NCI-H69 (cell line): ENCODE measurements at regions not wholly inside any gene's neighbourhood (a gene's known extent, or its start where the extent isn't known, plus 50 kb on each side); places are given as distances from the start of the nearest gene placed in this dataset.

ENCODE experiments used
- DNase-seq: peaks from one replicate; lab custom pipeline; 2025; lab: John Stamatoyannopoulos, UW

GRCh38 chr2:236691799-236692167, 122.2 kb downstream of the ACKR3 start:
- DNase-seq: no peak

GRCh38 chr2:236692937-236693336, 123.3 kb downstream of the ACKR3 start:
- no peak for DNase-seq

- DNase-seq: no peak
These were observed 123.9 kb downstream of the ACKR3 start for GRCh38 chr2:236693531-236693930.

DNA sequence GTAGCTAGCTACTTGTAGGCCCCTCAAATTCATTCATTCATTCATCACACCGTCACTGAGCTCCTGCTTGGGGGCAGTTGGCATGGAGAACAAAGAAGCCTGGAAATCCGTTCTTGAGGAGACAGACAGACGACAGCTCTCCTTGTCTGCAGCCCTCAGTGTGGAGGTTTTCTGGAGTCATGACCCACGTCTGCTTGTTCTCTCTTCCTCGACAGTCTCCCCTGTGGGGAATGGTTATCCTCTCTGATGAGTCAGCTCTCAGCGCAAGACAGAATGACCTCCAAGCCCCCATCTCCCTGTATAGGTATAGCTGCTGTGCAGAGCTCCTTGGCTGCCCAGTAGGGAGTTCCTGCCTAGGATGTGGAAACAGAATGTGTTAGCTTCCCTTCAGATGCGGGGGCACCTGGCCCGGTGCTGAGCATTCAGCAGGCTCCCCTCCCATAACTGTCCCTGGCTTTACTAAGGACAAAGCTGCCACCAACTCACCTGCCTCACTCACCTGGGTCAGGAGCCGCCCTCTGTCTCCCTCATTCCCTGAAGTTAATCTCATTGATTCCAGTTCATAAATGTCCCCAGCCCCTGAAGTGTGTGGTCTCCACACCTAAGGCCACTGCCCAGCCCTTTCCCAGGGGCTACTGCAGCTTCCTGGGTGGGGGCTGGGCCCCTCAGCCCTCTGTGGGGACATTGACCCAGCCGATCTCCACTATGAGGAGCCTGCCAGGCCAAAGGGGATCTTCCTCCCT, 124.7 kb downstream of the ACKR3 start:
- DNase-seq: no peak

- no peak for DNase-seq
These were observed 127.2 kb downstream of the ACKR3 start for GRCh38 chr2:236696834-236697233.

GRCh38 chr2:236698016-236698627, 128.5 kb downstream of the ACKR3 start:
- DNase-seq: no peak

GRCh38 chr2:236700703-236701102, 131.1 kb downstream of the ACKR3 start:
- DNase-seq: no peak

DNA sequence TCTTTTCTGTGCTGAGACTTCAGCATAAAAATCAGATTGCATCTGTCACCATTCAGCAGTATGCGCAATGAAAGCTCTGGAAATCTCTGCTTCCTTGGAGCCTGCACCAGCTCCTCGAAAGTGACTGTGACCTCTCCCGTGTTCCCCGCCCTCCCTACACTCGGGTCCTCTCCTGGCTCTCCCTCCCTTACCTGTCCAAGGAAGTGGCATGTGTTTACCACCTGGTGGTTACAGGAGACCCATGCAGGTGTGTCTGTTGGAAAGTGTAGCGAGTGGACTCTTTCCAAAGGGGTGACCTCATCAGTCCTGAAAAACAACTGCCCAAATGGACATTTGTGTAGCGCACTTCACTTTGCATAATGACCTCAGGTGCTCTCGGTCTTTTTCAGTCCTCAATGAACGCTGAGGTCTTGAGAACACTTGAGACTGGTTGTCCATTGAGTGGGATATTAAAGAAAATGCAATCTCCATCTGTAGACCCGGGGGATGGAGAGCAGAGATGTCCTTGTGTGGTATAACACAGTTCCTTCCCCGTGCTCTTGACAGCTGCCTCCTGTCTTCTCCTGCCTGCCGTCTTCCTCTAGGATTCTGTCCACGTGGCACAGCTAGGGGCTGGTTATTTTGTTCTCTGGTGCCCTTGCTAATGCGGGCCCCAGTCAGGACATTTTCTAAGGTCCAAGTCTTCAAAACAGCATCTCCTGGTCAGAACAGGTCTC, 133.2 kb downstream of the ACKR3 start:
- no peak for DNase-seq

DNA sequence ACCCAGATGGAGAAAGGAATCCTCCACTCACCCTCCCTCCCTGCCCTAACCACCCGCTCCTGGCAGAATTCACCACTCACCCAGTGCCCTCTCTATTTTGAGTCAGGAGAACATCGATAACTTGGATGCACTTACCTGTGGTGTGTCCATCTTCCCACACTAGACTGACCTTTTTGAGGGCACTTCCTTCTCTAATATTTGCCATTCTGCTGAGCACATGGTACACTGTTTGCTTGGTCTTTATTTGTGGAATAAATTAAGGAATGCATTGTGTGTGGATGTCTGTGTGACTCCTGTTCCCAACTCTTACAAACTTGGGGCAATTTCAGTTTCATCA, 133.7 kb downstream of the ACKR3 start:
- DNase-seq: no peak

DNA sequence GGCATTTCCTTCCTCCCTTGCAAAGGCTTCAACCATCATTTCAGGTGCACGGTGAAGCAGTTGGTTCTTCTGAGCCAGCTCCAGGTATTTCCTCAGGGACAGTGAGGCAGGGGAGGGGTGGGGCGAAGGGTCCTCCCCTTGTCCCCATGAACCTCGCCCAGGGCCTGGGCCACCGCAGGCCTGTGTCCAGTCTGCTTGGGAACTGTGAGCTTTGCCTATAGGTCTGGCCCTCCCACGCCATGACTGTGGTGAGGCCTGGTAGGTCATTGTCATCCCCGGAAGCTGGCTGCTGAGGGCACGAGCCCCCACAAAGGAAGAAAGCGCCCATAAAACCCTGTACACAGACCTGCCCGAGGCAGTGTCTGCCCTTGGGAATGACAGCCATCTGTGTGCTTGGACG, 134.3 kb downstream of the ACKR3 start:
- no peak for DNase-seq

- no peak for DNase-seq
These were observed 135.3 kb downstream of the ACKR3 start for GRCh38 chr2:236704887-236705286.

DNA sequence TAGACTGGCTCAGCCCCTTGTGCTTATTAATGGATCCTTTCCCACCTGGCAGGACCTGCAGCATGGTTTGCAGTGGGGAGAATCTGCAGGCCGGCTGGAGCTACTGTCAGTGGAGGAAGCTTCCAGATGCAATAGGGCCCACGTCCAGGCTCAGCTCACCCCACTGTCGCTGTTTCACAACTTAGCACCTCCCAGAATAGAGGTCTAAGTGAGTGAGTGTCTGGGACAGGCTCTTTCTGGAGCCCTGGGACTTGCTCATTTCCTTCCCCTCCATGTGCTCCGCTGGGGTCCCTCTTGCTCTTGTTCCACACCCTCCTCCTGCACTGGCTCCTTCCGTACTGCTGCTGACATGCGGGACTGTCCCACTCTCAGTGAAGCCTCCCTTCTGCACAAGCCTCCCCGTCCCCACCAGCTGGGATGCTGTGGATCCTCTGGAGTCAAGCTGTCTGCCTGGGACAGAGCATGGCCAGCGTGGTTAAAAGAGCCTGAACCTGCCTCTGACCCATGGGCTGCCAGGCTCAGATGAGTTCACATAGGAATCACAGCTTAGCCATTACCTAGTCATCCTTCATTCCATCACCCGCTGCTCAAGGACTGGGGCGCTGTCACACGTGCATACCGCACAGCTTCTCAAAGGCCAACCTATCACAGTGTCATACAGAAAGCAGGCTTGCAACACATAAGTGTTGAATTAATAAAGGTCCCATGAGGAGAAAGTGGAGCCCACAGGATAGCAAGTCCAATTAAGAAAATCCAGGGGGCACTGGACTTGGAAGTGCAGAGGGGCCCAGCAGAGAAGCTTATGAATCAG, 135.9 kb downstream of the ACKR3 start:
- no peak for DNase-seq

DNA sequence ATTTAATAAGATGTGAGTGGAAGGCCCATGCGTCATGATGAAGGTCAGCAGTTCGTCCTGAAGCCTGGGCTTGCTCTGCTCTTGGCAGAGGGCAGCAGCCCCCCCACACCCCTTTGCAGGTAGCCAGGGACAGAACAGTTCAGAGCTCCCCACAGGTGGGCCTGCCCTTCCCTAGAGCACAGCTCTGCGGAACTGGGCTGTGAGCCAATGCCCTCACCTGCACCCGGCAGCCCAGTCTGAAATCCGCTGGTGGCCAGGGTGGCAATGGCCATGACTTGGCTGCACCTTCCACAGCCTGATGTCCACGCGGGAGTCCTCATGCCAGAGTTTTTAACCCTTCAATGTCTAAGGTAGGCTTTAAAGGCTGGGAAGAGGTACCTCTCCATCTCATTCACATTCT, 136.7 kb downstream of the ACKR3 start:
- peak; percentile 51 for DNase-seq

DNA sequence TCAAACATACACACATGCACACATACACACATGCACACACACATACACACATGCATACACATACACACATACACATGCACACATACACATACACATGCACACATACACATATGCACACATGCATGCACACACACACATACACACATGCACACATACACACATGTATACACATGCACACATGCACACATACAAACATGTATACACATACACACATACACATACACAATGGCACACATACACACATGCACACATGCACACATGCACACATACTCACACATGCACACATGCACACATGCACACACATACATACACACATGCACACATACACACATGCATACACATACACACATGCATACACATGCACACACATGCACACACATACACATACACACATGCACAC, 137.2 kb downstream of the ACKR3 start:
- DNase-seq: no peak

DNA sequence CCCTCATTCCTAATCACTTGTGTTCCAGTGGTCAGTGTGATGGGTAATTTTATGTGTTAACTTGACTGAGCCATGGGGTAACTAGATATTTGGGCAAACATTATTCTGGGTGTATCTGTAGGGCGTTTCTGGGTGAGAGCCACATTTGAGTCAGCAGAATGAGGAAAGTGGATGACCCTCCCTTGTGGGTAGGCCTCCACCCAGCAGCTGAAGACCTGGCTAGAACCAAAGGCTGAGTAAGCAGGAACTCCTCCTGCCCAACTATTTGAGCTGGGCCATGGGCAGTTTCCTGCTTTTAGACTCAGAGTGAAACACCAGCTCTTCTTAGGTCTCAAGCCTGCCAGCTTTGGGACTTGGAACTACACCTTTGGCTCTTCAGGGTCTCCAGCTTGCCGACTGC, 141.8 kb downstream of the ACKR3 start:
- no peak for DNase-seq

DNA sequence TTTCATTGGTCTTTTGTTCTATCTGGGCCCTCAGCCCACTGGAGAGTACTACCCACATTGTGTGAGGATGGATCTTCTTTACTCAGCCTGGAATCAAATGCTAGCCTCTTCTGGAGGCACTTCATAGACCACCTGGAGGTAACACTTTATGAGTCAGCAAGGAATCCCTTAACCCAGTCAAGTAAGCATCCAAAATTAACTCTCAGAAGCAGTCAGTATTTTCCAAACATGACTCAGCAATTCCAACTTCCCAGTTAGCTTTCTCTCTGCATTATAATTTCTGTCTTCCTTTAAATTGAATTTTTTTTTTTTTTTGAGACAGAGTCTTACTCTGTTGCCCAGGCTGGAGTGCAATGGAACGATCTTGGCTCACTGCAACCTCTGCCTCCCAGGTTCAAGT, 142.7 kb downstream of the ACKR3 start:
- no peak for DNase-seq

GRCh38 chr2:236712961-236713673, 143.5 kb downstream of the ACKR3 start:
- no peak for DNase-seq

DNA sequence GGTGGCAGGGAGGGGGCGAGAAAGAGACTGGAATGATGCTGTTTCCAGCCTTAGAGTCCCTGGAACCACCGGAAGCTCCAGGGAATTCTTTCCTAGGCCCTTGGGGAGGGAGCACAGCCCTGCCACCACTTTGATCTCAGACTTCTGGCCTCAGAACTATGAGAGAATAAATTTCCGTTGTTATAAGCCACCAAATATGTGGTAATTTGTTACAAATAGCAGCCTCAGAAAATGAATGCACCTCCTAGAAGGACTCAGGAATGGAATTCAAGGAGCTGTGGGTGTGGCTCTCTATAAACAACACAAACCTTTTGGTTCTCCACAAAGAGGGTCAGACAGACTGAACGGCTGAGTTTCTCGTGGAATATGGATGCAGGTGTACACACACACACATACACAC, 144.5 kb downstream of the ACKR3 start:
- DNase-seq: no peak

GRCh38 chr2:236715077-236715476, 145.5 kb downstream of the ACKR3 start:
- DNase-seq: peak; percentile 65

- DNase-seq: peak; percentile 78
These were observed 145.9 kb downstream of the ACKR3 start for GRCh38 chr2:236715491-236715961.

- DNase-seq: no peak
These were observed 147.5 kb downstream of the ACKR3 start for GRCh38 chr2:236717120-236717519.

DNA sequence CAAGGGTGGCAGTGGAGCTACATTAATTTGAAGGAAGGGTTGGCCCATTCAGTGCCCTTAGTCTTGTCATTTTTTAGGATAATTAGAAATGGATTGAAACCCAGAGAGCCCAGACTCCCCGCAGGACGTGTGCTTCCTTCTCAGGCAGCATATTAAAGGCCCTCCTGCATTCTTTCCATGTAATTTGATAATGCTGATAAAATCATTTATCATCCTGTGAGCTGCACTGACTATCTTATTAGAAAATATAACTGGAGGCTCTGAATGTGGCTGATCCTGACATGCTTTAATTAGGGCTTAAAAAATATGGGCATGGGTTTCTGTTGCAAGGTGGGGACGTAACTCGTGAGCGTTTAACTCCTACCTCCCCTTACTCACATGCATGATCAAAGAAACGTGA, 148.1 kb downstream of the ACKR3 start:
- peak; percentile 43 for DNase-seq
